H4 (cell line): ENCODE measurements at regions not wholly inside any gene's neighbourhood (a gene's known extent, or its start where the extent isn't known, plus 50 kb on each side); places are given as distances from the start of the nearest gene placed in this dataset.

Experiments used
- DNase-seq: peaks from one replicate; pipeline ENCODE4 v3.0.0-alpha.2; 2015; ENCODE audit warnings: low spot score

DNA sequence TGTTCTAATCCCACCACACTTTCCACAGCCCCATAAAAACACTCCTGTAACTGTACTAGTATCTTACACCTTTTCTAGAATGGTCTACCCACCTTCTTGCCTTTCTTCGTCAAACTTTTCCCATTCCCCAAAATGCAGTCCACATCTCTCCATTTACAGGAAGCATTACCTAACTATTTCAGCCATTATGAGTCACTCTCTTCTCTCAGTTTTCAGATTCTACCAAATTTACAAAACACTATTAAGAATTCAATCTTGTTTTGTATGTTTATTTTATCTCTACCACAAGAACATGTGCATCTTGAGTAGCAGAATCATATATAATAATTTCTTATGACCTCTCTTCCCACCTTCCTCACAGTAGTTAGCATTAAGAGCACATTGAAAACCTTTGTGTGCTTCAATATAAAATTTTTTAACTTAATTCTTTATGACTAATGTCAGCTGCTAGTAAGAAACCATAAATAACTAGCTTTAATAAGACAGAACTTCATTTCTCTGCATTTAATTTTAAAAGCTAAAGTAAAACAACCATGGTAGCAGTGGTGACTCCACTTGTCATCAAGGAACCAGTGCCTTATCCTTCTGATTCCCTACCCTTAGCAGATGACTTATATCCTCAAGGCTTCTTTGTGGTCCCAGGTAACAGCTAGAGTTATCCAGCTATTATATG lies 56.6 kb upstream of the MAP2 start:
- peak; percentile 24 for DNase-seq

DNA sequence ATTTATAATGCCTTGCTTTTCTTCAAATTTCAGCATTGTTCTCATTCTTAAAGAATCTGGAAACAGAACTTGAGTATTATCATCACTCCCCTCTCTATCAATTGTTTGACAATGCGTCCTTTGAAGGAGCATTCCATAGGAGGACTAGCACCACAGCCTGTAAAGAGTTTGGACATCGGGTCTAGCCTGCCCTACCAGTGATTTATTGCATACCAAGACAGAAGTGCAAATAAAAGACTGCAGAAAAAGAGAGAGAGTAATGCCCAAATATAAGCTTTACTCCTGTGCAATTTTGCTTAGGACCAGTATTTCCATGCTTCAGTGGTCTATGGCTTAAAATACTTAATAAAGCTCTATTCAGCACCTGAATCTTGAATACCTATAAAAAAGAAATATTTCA lies 55.4 kb upstream of the MAP2 start:
- peak; percentile 20 for DNase-seq

DNA sequence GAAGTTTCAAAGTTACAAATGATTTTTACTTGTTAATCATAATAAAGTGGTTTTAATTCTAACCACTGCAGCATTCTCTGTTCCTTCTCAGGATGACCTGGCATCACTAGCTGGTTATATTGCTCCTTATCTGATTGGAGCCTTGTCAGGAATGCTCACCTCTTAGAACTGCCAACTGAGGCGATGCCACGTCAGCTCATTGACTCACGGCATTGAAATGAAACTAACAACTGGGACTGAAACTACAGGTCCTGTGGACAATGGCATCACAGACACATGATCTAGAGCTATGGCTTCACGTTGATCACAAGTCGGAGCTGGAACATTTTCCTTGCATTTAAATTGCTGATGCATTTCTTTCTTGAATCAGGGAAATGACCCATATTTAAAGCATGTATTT lies 54.9 kb upstream of the MAP2 start:
- DNase-seq, result peak; percentile 99

DNA sequence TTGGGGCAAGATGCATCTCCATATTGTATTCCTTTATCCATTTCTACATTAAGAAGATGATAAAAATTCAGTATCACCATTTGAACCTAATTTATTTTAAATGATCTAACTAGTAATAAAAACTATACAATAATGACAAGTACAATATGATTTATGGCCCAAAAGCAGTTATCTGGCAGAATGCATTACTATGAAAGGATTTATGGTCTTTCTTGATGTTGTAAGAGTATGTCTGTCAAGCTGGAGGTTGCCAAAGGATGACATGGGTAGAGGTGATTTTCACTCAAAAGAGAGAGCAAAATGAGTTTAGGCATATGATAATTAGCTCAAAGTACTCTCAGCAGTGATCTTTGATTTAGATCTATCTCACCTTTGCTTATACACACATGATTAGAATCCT lies 54.2 kb upstream of the MAP2 start:
- DNase-seq, result no peak

DNA sequence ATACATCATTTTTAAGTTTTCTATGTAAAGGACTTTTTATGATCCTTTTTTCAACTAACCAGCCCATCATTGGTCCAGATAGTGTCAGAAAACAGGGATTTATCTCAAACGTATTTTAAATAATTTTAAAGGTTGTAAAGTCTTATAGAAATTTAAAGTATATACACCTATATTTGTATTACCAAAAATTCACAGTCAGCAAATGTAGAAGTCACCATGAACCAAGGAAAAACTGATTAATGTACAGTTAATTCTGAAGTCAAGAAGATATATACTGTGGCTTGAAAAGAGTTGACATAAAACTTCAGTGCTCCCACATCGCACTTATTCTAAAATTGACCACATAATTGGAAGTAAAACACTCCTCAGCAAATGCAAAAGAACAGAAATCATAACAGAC lies 52.4 kb upstream of the MAP2 start:
- DNase-seq, result no peak
